ENCODE measurements at regions not wholly inside any gene's neighbourhood (a gene's known extent, or its start where the extent isn't known, plus 50 kb on each side); places are given as distances from the start of the nearest gene placed in this dataset.

DNA sequence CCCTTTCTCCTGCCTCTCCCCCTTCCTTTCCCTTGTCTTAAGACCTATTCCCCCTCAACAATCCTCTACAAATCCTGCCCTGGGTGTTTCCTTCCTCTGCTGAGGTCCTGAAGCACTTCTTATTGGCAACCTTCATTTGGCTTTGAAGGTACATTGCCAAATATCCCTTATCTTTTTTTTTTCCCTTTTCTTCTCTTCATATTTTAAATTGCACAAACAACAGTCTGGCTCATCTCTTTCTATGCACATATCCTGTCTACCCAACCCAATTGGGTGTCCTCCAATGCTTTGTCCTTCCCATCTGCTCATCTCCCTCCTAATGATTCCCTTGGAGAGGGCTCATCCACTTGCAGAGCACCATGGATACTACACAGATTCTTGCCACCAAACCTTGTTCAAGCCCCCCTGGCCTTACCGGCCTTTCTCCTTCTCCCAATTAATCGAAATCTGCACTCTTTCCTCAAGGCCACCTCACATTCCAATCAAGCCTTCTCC is 537.9 kb upstream of the JARID2 start:
- Histone ChIP-seq H3K36me3 (ENCODE audit: control insufficient read depth, insufficient read depth, low read length) (no peaks in the 10 kb centered on the region), H3K27me3 (ENCODE audit: control insufficient read depth, insufficient read depth, low read length) (no peaks in the 10 kb centered on the region), H3K4me1 (ENCODE audit: control insufficient read depth, insufficient read depth, low read length) (no peaks in the 10 kb centered on the region), H3K9me3 (ENCODE audit: control insufficient read depth, insufficient read depth, low read length) (no peaks in the 10 kb centered on the region), H3K9ac (ENCODE audit: low read depth, low read length) (no peak overlapping the region), H3K4me3 (ENCODE audit: low read depth, low read length) (no peak overlapping the region)

DNA sequence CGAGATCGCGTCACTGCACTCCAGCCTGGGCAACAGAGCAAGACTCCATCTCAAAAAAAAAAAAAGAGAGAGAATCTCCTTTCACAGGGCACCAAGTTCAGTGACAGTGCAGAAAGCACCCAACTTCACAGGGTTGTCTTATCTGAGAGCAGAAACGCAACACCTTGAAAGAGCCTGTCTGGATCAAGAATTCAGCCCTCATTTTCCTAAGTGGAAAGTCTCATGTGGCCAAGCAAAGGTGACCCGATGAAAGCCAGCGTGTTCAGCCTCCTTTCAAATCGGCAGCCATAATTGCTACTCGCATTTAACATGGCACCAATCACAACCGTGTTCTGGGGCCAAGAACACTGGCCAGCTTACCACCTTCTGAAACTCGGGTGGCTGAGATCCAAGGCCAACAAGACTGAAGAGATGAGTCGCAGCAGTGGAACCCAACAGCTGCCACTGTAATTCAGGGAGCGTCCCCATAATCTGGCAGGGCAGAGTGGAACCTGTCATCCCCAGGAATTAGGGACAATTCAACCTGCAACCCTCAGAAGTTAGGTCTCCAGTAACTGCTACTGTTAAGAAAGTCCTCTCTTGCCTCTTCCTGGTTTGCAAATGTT is 536.7 kb upstream of the JARID2 start:
- H3K4me3 ChIP-seq (ENCODE audit: low read depth, low read length): no peak overlapping the region
- H3K36me3 ChIP-seq (ENCODE audit: control insufficient read depth, insufficient read depth, low read length): no peaks in the 10 kb centered on the region
- H3K9ac ChIP-seq (ENCODE audit: low read depth, low read length): no peak overlapping the region
- no peaks in the 10 kb centered on the region for H3K27me3 ChIP-seq (ENCODE audit: control insufficient read depth, insufficient read depth, low read length)
- no peaks in the 10 kb centered on the region for H3K4me1 ChIP-seq (ENCODE audit: control insufficient read depth, insufficient read depth, low read length)
- no peaks in the 10 kb centered on the region for H3K9me3 ChIP-seq (ENCODE audit: control insufficient read depth, insufficient read depth, low read length)

DNA sequence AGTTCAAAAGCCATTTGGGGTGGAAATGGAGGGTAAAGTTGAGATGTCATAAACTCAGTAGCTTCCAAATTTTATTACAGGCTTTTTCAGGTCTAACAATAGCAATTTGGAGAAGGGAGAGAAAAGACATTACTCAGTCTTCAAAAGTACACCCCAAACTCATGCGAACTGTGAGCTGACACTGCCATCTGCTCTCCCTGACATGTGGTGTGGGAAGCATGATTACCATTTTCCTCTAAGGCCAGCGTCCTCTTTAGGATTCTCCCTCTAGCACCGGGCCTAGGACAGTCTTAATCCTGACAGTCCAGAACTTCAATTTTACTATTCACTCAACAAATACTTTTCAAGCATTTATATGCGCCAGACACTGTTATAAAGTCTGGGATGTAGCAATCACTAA is 536.0 kb upstream of the JARID2 start:
- H3K27me3 ChIP-seq (ENCODE audit: control insufficient read depth, insufficient read depth, low read length): no peaks in the 10 kb centered on the region
- no peak overlapping the region for H3K4me3 ChIP-seq (ENCODE audit: low read depth, low read length)
- no peak overlapping the region for H3K9ac ChIP-seq (ENCODE audit: low read depth, low read length)
- H3K36me3 ChIP-seq (ENCODE audit: control insufficient read depth, insufficient read depth, low read length): no peaks in the 10 kb centered on the region
- H3K9me3 ChIP-seq (ENCODE audit: control insufficient read depth, insufficient read depth, low read length): no peaks in the 10 kb centered on the region
- H3K4me1 ChIP-seq (ENCODE audit: control insufficient read depth, insufficient read depth, low read length): no peaks in the 10 kb centered on the region

DNA sequence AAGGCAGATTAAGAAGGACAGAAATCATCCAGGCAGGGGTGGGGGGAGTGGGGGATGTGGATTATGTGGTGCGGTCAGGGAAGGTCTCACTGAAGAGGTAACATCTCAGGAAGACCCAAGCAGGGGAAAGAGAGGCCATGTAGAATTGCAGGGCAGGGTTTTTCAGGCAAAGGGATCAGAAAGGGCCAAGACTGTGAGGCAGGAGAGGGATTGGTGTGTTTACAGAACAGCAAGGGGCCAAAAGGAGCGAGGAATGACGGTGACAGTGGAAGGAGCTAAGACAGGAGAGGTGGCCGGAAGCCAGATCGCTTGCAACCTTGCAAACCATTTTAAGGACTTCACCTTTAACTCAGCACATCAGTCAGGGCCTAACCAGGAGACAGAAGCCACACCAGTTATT is 535.4 kb upstream of the JARID2 start:
- no peaks in the 10 kb centered on the region for H3K36me3 ChIP-seq (ENCODE audit: control insufficient read depth, insufficient read depth, low read length)
- H3K9ac ChIP-seq (ENCODE audit: low read depth, low read length): no peak overlapping the region
- no peaks in the 10 kb centered on the region for H3K27me3 ChIP-seq (ENCODE audit: control insufficient read depth, insufficient read depth, low read length)
- H3K9me3 ChIP-seq (ENCODE audit: control insufficient read depth, insufficient read depth, low read length): no peaks in the 10 kb centered on the region
- H3K4me1 ChIP-seq (ENCODE audit: control insufficient read depth, insufficient read depth, low read length): no peaks in the 10 kb centered on the region
- no peak overlapping the region for H3K4me3 ChIP-seq (ENCODE audit: low read depth, low read length)

DNA sequence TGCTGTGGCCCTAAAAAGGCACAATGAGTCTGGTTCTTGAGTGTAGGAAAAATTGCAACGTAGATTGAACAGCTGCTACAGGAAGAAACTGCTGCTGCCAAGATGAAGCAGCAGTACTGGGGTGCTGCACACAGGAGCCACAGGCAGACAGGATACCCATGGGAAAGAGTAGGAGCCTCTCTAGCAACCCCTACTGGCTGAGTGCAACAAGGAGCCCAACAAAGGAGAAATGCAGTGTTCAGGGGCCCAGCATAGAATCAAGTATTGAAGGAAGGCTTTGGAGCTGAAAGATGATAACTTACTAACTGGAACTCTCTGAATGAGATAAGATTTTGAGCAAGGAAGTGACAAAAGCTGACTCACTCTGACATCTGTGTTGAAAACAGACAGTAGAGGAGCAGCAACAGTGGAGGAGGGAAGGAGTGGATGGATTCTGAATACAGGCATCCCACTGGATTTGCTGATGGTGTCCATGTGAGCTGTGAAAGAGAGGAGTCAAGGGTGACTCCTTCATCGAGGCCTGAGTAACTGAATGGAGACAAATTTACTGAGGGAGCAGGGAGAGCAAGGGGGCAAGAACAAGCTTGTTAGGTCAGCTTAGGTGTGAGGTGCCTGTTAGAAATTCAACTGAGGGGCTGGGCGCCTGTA is 534.7 kb upstream of the JARID2 start:
- H3K4me1 ChIP-seq (ENCODE audit: control insufficient read depth, insufficient read depth, low read length): no peaks in the 10 kb centered on the region
- no peaks in the 10 kb centered on the region for H3K27me3 ChIP-seq (ENCODE audit: control insufficient read depth, insufficient read depth, low read length)
- no peaks in the 10 kb centered on the region for H3K36me3 ChIP-seq (ENCODE audit: control insufficient read depth, insufficient read depth, low read length)
- H3K9ac ChIP-seq (ENCODE audit: low read depth, low read length): no peak overlapping the region
- no peaks in the 10 kb centered on the region for H3K9me3 ChIP-seq (ENCODE audit: control insufficient read depth, insufficient read depth, low read length)
- H3K4me3 ChIP-seq (ENCODE audit: low read depth, low read length): no peak overlapping the region

DNA sequence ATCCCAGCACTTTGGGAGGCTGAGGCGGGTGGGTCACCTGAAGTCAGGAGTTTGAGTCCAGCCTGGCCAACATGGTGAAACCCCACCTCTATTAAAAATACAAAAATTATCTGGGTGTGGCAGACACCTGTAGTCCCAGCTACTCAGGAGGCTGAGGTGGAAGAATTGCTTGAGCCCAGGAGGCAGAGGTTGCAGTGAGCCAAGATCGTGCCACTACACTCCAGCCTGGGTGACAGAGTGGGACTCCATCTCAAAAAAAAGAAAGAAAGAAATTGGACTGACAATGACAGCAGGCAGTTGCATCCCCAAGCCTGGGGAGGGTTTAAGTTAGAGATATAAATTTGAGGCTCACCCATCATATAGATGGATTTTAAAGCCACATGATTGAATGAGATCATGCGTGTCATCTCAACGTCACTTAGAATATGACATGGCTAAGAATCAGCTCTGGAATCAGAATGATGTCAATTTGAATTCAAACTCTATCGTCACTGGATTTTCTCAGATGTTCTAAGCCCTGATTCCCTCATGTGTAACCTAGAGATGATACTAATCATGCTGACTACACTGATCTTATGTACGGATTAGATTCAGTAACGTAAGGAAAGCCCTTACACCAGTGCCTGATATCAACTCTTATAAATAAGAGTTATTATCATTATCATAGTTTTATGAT is 534.0 kb upstream of the JARID2 start:
- Histone ChIP-seq H3K4me3 (ENCODE audit: low read depth, low read length) (no peak overlapping the region), H3K36me3 (ENCODE audit: control insufficient read depth, insufficient read depth, low read length) (no peaks in the 10 kb centered on the region), H3K27me3 (ENCODE audit: control insufficient read depth, insufficient read depth, low read length) (no peaks in the 10 kb centered on the region), H3K4me1 (ENCODE audit: control insufficient read depth, insufficient read depth, low read length) (no peaks in the 10 kb centered on the region), H3K9ac (ENCODE audit: low read depth, low read length) (no peak overlapping the region), H3K9me3 (ENCODE audit: control insufficient read depth, insufficient read depth, low read length) (no peaks in the 10 kb centered on the region)

DNA sequence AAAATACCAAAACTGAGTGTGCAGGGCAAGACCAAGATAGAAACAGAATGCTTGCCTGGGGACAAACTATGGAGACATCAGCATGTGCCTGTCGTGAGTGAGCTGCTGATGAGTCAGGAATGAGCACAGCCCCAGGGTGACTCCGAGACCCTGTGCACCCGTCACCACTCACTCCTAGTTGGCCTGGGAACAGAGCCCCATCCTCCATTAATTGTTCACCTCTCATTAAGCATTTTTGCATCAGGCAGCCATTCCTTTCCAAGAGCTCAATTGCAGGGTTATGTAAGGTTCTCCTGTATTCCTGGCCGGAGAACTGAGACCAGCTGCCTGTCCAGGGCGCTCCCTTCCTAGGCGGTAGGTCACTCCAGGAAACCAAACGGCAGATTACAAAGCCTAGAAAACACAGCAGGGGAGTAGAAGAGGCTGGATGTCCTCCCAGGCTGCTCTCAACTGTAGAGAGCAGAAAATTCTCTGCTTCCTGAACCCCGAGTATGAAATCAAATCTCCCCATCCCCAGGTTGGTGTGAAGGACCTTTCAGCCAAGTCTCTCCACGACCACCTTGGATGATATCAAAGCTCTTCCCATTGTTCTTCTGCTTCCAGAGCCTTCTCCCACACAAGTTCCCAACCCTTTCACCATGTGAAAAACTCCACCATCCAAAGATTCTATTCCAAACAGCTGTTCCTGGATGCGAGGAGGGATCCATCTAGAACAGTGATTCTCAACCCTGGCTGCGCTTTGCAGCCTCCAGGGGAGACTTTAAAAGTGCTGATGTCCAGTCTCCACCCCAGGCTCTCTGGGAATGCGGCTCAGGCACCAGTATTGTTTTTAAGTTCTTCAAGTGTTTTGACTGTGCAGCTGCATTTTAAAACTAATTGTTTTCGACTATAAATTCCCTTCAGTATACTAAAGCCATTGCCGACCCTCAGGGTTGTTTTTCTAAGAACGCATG is 532.6 kb upstream of the JARID2 start:
- no peaks in the 10 kb centered on the region for H3K36me3 ChIP-seq (ENCODE audit: control insufficient read depth, insufficient read depth, low read length)
- no peak overlapping the region for H3K4me3 ChIP-seq (ENCODE audit: low read depth, low read length)
- H3K27me3 ChIP-seq (ENCODE audit: control insufficient read depth, insufficient read depth, low read length): no peaks in the 10 kb centered on the region
- H3K9ac ChIP-seq (ENCODE audit: low read depth, low read length): no peak overlapping the region
- no peaks in the 10 kb centered on the region for H3K4me1 ChIP-seq (ENCODE audit: control insufficient read depth, insufficient read depth, low read length)
- H3K9me3 ChIP-seq (ENCODE audit: control insufficient read depth, insufficient read depth, low read length): no peaks in the 10 kb centered on the region

DNA sequence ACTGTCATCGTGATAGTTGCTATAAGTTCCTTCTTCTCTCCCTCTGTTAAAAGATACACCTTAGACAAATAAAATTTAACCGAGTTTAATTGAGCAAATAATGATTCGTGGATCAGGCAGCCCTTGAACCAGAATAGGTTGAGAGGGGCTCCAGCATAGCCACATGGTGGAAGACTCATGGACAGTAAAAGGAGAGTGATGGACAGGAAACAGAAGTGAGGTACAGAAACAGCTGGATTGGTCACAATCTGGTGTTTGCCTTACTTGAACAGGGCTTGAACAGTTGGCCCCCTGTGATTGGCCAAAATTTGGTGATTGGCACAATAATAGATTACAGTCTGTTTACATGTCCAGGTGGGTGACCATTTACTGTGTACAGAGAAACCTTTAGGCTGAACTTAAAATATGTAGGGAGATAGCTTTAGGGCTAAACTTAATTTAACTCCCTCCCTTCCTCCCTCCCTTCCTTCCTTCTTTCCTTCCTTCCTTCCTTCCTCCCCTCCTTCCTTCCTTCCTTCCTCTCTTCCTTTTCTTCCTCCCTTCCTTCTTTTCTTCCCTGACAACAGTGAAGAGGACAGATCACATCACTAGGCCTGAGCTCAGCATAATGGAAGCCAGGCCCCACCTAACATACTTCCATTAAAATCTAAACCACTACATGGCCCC is 531.8 kb upstream of the JARID2 start:
- H3K36me3 ChIP-seq (ENCODE audit: control insufficient read depth, insufficient read depth, low read length): no peaks in the 10 kb centered on the region
- H3K9ac ChIP-seq (ENCODE audit: low read depth, low read length): no peak overlapping the region
- no peaks in the 10 kb centered on the region for H3K27me3 ChIP-seq (ENCODE audit: control insufficient read depth, insufficient read depth, low read length)
- no peak overlapping the region for H3K4me3 ChIP-seq (ENCODE audit: low read depth, low read length)
- no peaks in the 10 kb centered on the region for H3K9me3 ChIP-seq (ENCODE audit: control insufficient read depth, insufficient read depth, low read length)
- H3K4me1 ChIP-seq (ENCODE audit: control insufficient read depth, insufficient read depth, low read length): no peaks in the 10 kb centered on the region

DNA sequence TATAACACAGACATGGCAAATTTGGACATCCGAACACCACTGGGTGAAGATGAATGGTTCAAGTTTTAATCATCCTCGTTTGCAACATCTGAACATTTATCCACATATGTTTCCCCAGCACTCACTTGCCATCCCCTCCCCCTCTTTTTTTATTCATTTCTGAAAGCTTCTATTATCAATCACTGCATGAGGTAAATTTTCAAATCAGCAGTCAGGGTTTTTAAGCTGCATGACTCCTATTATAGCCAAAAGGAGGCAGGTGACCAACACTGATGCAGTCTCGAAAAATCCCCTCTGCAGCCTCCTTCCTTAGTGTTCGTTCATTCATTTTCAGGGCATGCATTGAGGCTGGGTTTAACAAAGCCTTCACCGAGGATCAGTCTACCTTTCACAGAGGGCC is 530.8 kb upstream of the JARID2 start:
- Histone ChIP-seq H3K9me3 (ENCODE audit: control insufficient read depth, insufficient read depth, low read length) (no peaks in the 10 kb centered on the region), H3K27me3 (ENCODE audit: control insufficient read depth, insufficient read depth, low read length) (no peaks in the 10 kb centered on the region), H3K4me1 (ENCODE audit: control insufficient read depth, insufficient read depth, low read length) (no peaks in the 10 kb centered on the region), H3K9ac (ENCODE audit: low read depth, low read length) (no peak overlapping the region), H3K36me3 (ENCODE audit: control insufficient read depth, insufficient read depth, low read length) (no peaks in the 10 kb centered on the region), H3K4me3 (ENCODE audit: low read depth, low read length) (no peak overlapping the region)

DNA sequence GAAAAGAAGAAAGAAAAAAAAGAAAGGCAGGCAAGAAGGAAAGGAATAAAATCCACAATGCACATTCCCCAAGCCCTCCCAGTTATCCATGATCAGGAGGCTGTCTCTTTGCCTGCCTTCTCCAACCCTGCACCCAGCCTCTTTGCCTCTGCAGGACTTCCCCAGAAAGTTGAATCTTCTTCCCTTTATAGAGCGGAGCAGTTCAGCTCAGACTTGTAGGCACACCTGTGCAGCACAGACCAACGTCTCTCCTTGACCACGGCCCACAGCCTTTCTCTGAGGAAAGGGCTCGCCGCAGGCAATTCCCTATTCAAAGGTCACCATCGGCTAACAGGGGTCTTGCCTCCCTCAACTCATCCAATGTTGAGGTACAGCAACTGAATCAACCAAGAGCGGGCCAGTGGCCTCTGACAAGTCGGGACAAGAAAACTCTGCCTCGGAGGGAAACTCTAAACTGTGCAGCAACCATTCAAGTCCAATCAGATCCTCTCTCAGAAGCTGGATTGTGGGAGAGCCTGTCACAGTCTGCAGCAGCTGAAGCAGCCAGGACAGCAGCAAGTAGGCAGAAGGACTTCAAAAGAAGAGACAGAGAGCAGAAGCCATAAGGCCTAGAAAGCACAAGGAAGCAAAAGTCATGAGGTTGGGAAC is 529.2 kb upstream of the JARID2 start:
- Histone ChIP-seq H3K4me1 (ENCODE audit: control insufficient read depth, insufficient read depth, low read length) (no peaks in the 10 kb centered on the region), H3K9me3 (ENCODE audit: control insufficient read depth, insufficient read depth, low read length) (no peaks in the 10 kb centered on the region), H3K27me3 (ENCODE audit: control insufficient read depth, insufficient read depth, low read length) (no peaks in the 10 kb centered on the region), H3K4me3 (ENCODE audit: low read depth, low read length) (no peak overlapping the region), H3K9ac (ENCODE audit: low read depth, low read length) (no peak overlapping the region), H3K36me3 (ENCODE audit: control insufficient read depth, insufficient read depth, low read length) (no peaks in the 10 kb centered on the region)

DNA sequence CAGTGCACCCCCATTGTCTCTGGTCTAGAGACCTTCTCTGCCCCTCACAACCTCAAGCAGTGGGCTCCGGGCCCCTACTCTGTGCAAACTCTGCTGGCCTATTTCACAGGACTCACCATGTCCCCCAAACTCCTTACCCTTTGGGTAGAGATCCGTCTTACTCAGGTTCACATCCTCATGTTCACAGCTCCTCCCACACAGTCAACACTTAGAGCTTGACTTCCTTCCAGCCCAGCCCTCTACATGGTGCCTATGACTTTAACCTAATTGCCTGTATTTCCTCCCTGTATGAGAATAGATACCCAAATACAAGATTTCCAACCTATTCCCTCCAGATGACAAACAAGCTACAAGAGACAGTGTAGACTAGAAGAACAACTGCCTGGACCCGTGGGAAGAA is 528.6 kb upstream of the JARID2 start:
- Histone ChIP-seq H3K36me3 (ENCODE audit: control insufficient read depth, insufficient read depth, low read length) (no peaks in the 10 kb centered on the region), H3K9ac (ENCODE audit: low read depth, low read length) (no peak overlapping the region), H3K4me3 (ENCODE audit: low read depth, low read length) (no peak overlapping the region), H3K9me3 (ENCODE audit: control insufficient read depth, insufficient read depth, low read length) (no peaks in the 10 kb centered on the region), H3K27me3 (ENCODE audit: control insufficient read depth, insufficient read depth, low read length) (no peaks in the 10 kb centered on the region), H3K4me1 (ENCODE audit: control insufficient read depth, insufficient read depth, low read length) (no peaks in the 10 kb centered on the region)
